GM20431 (cell line): ENCODE measurements at regions not wholly inside any gene's neighbourhood (a gene's known extent, or its start where the extent isn't known, plus 50 kb on each side); places are given as distances from the start of the nearest gene placed in this dataset.

Experiments used
- in situ Hi-C: fragments of 300-500 bp; cut with MseI, MboI; formaldehyde crosslinking; loops from one replicate; pipeline ENCODE4 v1.15.0; 2020; ENCODE audit warnings: low sequenced_read_pairs; ENCODE audit not compliant: unreplicated experiment

- in situ Hi-C loops: no loop called here
Measured at GRCh38 chr9:107751567-107752210, 262.1 kb upstream of the KLF4 start.

- in situ Hi-C loops: no loop called here
Measured at GRCh38 chr9:107750741-107751566, 261.4 kb upstream of the KLF4 start.

GRCh38 chr9:107749787-107750444 is 260.3 kb upstream of the KLF4 start:
- in situ Hi-C loops: no loop called here

- in situ Hi-C loops: no loop called here
Measured at GRCh38 chr9:107744873-107745272, 255.3 kb upstream of the KLF4 start.

- in situ Hi-C loops: no loop called here
Measured at GRCh38 chr9:107742531-107743309, 253.2 kb upstream of the KLF4 start.

- in situ Hi-C loops: no loop called here
Measured at GRCh38 chr9:107740088-107740980, 250.8 kb upstream of the KLF4 start.

GRCh38 chr9:107739601-107740082 is 250.1 kb upstream of the KLF4 start:
- in situ Hi-C loops: no loop called here

GRCh38 chr9:107738789-107739188 is 249.2 kb upstream of the KLF4 start:
- in situ Hi-C loops: no loop called here

- in situ Hi-C loops: no loop called here
Measured at GRCh38 chr9:107737987-107738743, 248.6 kb upstream of the KLF4 start.

GRCh38 chr9:107737610-107737986 is 248.0 kb upstream of the KLF4 start:
- in situ Hi-C loops: no loop called here

GRCh38 chr9:107735821-107736220 is 246.3 kb upstream of the KLF4 start:
- in situ Hi-C loops: no loop called here

GRCh38 chr9:107734256-107735013 is 244.9 kb upstream of the KLF4 start:
- in situ Hi-C loops: no loop called here

GRCh38 chr9:107733523-107733894 is 243.9 kb upstream of the KLF4 start:
- in situ Hi-C loops: no loop called here

GRCh38 chr9:107732781-107733522 is 243.4 kb upstream of the KLF4 start:
- in situ Hi-C loops: no loop called here

GRCh38 chr9:107731115-107731762 is 241.7 kb upstream of the KLF4 start:
- in situ Hi-C loops: no loop called here

GRCh38 chr9:107730666-107731065 is 241.1 kb upstream of the KLF4 start:
- in situ Hi-C loops: no loop called here
